GM23338 (cell line): ENCODE measurements at regions not wholly inside any gene's neighbourhood (a gene's known extent, or its start where the extent isn't known, plus 50 kb on each side); places are given as distances from the start of the nearest gene placed in this dataset.

Experiments used
- ATAC-seq: fragments of 200-7000 bp; cut with Tn5 transposase; 3 replicates; pipeline ENCODE4 v1.9.1; 2020
- DNase-seq: peaks from one replicate; pipeline ENCODE4 v3.0.0-alpha.2; 2015; ENCODE audit warnings: low spot score
- H2AFZ ChIP-seq: fragments of 200-600 bp; sonication (generic); 2 replicates; pipeline ENCODE4 v1.8.0; 2016; ENCODE audit warnings: antibody characterized with exemption, mild to moderate bottlenecking, moderate library complexity
- H3F3A ChIP-seq: fragments of 200-600 bp; sonication (generic); replicated peaks from 2 replicates; pipeline ENCODE4 v1.8.0; 2017; ENCODE audit warnings: antibody characterized with exemption, mixed run types, low read depth
- H3K27ac ChIP-seq: fragments of 200-600 bp; sonication (generic); 2 replicates; pipeline ENCODE4 v1.6.1; 2016; ENCODE audit warnings: low read depth
- H3K27me3 ChIP-seq: fragments of 200-600 bp; sonication (generic); 2 replicates; pipeline ENCODE4 v1.8.0; 2016; ENCODE audit warnings: mild to moderate bottlenecking, mixed run types, moderate library complexity; ENCODE audit not compliant: insufficient read depth
- H3K36me3 ChIP-seq: fragments of 200-600 bp; sonication (generic); 2 replicates; pipeline ENCODE4 v1.8.0; 2016; ENCODE audit warnings: mild to moderate bottlenecking; ENCODE audit not compliant: insufficient read depth
- H3K4me1 ChIP-seq: fragments of 200-600 bp; sonication (generic); 2 replicates; pipeline ENCODE4 v1.8.0; 2016; ENCODE audit warnings: mild to moderate bottlenecking, moderate library complexity; ENCODE audit not compliant: insufficient read depth
- H3K4me2 ChIP-seq: fragments of 200-600 bp; sonication (generic); 2 replicates; pipeline ENCODE4 v1.7.1; 2017; ENCODE audit warnings: mixed run types
- H3K4me3 ChIP-seq: fragments of 200-600 bp; sonication (generic); 2 replicates; pipeline ENCODE4 v1.6.1; 2016; ENCODE audit warnings: mixed run types
- H3K79me2 ChIP-seq: fragments of 200-600 bp; sonication (generic); replicated peaks from 2 replicates; pipeline ENCODE4 v1.8.0; 2017; ENCODE audit warnings: mild to moderate bottlenecking; ENCODE audit not compliant: insufficient read depth
- H3K9me2 ChIP-seq: fragments of 200-600 bp; sonication (generic); 2 replicates; pipeline ENCODE4 v1.8.0; 2017; ENCODE audit not compliant: insufficient read depth
- H4K20me1 ChIP-seq: fragments of 200-600 bp; sonication (generic); replicated peaks from 2 replicates; pipeline ENCODE4 v1.8.0; 2017; ENCODE audit warnings: mild to moderate bottlenecking; ENCODE audit not compliant: insufficient read depth
- H3K27ac Mint-ChIP-seq: 2 replicates; pipeline ENCODE4 v1.8.0; 2020; ENCODE audit warnings: inconsistent platforms, mild to moderate bottlenecking, moderate library complexity, mixed read lengths
- H3K27me3 Mint-ChIP-seq: 3 replicates; pipeline ENCODE4 v1.8.0; 2022; ENCODE audit warnings: low read depth, mild to moderate bottlenecking, moderate library complexity, mixed read lengths, inconsistent platforms; ENCODE audit not compliant: insufficient read depth, poor library complexity
- H3K36me3 Mint-ChIP-seq: 3 replicates; pipeline ENCODE4 v1.8.0; 2021; ENCODE audit warnings: low read depth, mild to moderate bottlenecking, inconsistent platforms, moderate library complexity, mixed read lengths
- H3K4me1 Mint-ChIP-seq: 3 replicates; pipeline ENCODE4 v1.8.0; 2020; ENCODE audit warnings: mild to moderate bottlenecking, inconsistent platforms, mixed read lengths
- H3K4me3 Mint-ChIP-seq: 3 replicates; pipeline ENCODE4 v1.8.0; 2021; ENCODE audit warnings: moderate library complexity, mild to moderate bottlenecking, inconsistent platforms, mixed read lengths
- H3K9me3 Mint-ChIP-seq: 3 replicates; pipeline ENCODE4 v1.8.0; 2020; ENCODE audit warnings: moderate library complexity, mild to moderate bottlenecking, inconsistent platforms, mixed read lengths
- CREB1 ChIP-seq: fragments of 250-450 bp; sonication (Bioruptor Pico); IDR thresholded peaks from 2 replicates; pipeline ENCODE4 v1.5.0; 2020; ENCODE audit warnings: low read depth, mild to moderate bottlenecking, moderate library complexity
- NANOG ChIP-seq: IDR thresholded peaks from 2 replicates; pipeline ENCODE4 v1.6.1; 2016; ENCODE audit warnings: antibody characterized with exemption, borderline replicate concordance
- ZNF114 ChIP-seq: fragments of 250-450 bp; sonication (Bioruptor Pico); IDR thresholded peaks from 2 replicates; pipeline ENCODE4 v1.5.0; 2020; ENCODE audit warnings: mild to moderate bottlenecking, moderate library complexity
- ZNF462 ChIP-seq: fragments of 250-450 bp; sonication (Bioruptor Pico); IDR thresholded peaks from 2 replicates; pipeline ENCODE4 v1.5.0; 2020; ENCODE audit warnings: mild to moderate bottlenecking, moderate library complexity
- TF ChIP-seq, protein P1 (sequence below): IDR thresholded peaks from 2 replicates; pipeline ENCODE4 v1.6.1; 2016; ENCODE audit warnings: antibody characterized with exemption

DNA sequence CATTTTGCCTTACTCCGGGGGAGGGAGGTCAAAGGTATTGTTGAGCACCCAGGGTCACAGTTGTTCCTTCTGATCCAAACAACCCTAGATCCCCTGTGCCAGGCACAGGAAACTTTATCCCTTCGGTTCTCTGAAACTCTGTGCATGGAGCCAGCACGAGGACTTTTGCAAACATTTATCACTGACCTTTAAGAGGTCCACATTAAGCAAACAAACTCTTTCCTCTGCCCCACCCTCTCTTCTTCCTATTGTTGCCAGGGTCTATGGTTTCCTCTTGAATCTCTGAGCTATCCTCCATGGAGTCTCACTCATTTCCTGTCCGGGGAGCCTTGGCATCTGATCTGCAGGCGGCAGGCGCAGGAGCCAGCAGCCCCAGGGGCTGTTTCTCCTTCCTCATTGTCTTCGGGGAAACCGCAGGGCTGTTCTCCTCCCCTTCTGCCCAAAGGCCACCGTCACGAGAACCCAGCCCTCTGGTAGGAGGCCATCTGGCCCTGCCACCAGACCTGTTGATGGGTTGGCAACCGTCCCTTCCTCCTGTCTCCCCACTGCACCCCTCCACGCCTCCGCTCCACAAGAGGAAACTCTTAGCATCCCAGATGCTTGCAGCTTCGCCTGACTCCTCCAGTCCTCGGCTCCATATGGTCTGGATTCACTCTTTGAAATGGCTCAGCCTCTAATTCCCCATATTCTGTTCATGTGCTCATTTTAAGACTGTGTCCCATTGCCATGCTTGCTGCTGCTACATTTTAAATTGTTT lies 327.3 kb upstream of the NRP1 start:
- TF ChIP-seq, protein P1, sequence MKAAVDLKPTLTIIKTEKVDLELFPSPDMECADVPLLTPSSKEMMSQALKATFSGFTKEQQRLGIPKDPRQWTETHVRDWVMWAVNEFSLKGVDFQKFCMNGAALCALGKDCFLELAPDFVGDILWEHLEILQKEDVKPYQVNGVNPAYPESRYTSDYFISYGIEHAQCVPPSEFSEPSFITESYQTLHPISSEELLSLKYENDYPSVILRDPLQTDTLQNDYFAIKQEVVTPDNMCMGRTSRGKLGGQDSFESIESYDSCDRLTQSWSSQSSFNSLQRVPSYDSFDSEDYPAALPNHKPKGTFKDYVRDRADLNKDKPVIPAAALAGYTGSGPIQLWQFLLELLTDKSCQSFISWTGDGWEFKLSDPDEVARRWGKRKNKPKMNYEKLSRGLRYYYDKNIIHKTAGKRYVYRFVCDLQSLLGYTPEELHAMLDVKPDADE = no peak
- TF ChIP-seq CREB1 (no peak), ZNF462 (CRISPR knock-in tag) (no peak), ZNF114 (CRISPR knock-in tag) (no peak), NANOG (no peak)
- ATAC-seq (no peak), DNase-seq (no peak)
- H3K4me1 Mint-ChIP-seq = peaks cover 29% of the 10 kb centered on the region
- no peak overlapping the region for H3K4me2 ChIP-seq
- no peaks in the 10 kb centered on the region; the same call in 1 of the 2 replicates for H3K36me3 ChIP-seq
- peak overlapping the region; percentile 59 for H2AFZ ChIP-seq
- H3K36me3 Mint-ChIP-seq = peaks cover 5% of the 10 kb centered on the region; the same call in 1 of the 3 replicates
- no peaks in the 10 kb centered on the region for H3K79me2 ChIP-seq
- H3K27ac Mint-ChIP-seq = no peak overlapping the region
- H3K27ac ChIP-seq = no peak overlapping the region
- H4K20me1 ChIP-seq = no peaks in the 10 kb centered on the region
- no peaks in the 10 kb centered on the region for H3F3A ChIP-seq
- no peak overlapping the region for H3K4me3 Mint-ChIP-seq
- peaks cover 5% of the 10 kb centered on the region for H3K27me3 Mint-ChIP-seq
- H3K9me2 ChIP-seq = peaks cover 9% of the 10 kb centered on the region; the same call in 1 of the 2 replicates
- no peaks in the 10 kb centered on the region for H3K27me3 ChIP-seq
- H3K9me3 Mint-ChIP-seq = peaks cover 7% of the 10 kb centered on the region
- no peak overlapping the region for H3K4me3 ChIP-seq
- peaks cover 23% of the 10 kb centered on the region for H3K4me1 ChIP-seq
